ENCODE measurements at regions not wholly inside any gene's neighbourhood (a gene's known extent, or its start where the extent isn't known, plus 50 kb on each side); places are given as distances from the start of the nearest gene placed in this dataset.

DNA sequence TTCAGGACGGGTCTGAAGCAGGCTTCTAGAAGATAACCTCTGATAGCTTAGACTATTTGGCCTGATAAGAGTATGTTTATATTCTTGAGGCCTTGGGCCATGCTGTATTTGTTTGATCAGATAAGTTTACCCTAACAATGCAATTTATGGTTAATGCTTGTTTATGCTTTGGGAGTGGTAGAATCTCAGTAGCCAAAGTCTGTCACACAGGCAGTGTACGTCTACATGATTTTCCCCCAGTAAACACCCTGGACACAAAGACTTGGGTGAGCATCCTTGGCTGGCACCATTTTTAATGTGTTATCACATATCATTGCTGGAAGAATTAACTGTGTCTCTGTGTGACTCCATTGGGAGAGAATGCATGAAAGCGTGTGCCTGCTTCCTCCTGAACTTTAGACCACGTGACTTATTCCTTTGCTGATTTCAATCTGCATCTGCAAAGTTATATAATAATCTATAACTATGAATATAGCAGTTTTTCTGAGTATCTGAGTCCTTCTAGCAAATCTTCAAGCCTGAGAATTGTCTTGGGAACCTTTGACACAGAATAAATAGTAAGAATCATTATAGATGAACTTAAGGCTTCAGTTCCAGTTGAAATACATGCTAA, 172.4 kb downstream of the CASP12 start:
- Mint-ChIP-seq H3K4me1 (ENCODE audit: unreplicated experiment) (peaks cover 3% of the 10 kb centered on the region), H3K27me3 (ENCODE audit: unreplicated experiment) (no peaks in the 10 kb centered on the region), H3K36me3 (ENCODE audit: low read depth, unreplicated experiment) (no peaks in the 10 kb centered on the region), H3K9me3 (ENCODE audit: unreplicated experiment) (no peaks in the 10 kb centered on the region), H3K27ac (ENCODE audit: unreplicated experiment) (no peak overlapping the region), H3K4me3 (ENCODE audit: unreplicated experiment) (no peak overlapping the region)
- no peak for TF ChIP-seq CTCF (IDR thresholded peaks at IDR 0.05; ENCODE audit: unreplicated experiment)
- no peak for DNase-seq (ENCODE audit: low spot score)

DNA sequence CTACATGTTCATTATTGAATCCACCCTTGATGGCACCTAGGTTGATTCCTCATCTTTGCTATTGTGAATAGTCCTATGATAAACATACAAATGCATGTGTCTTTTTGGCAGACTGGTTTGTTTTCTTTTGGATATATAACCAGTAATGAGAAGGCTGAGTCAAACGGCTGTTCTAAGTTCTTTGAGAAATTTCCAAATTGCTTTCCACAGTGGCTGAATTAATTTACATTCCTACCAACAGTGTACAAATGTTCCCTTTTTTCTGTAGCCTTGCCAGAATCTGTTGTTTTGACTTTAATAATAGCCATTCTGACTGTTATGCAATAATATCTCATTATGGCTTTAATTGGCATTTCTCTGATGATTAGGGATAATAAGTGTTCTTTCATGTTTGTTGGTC, 184.9 kb downstream of the CASP12 start:
- no peak for DNase-seq (ENCODE audit: low spot score)
- H3K36me3 Mint-ChIP-seq (ENCODE audit: low read depth, unreplicated experiment): no peaks in the 10 kb centered on the region
- no peak overlapping the region for H3K4me3 Mint-ChIP-seq (ENCODE audit: unreplicated experiment)
- no peaks in the 10 kb centered on the region for H3K27me3 Mint-ChIP-seq (ENCODE audit: unreplicated experiment)
- H3K4me1 Mint-ChIP-seq (ENCODE audit: unreplicated experiment): peaks cover 10% of the 10 kb centered on the region
- no peak for TF ChIP-seq CTCF (IDR thresholded peaks at IDR 0.05; ENCODE audit: unreplicated experiment)
- no peaks in the 10 kb centered on the region for H3K9me3 Mint-ChIP-seq (ENCODE audit: unreplicated experiment)
- no peak overlapping the region for H3K27ac Mint-ChIP-seq (ENCODE audit: unreplicated experiment)

DNA sequence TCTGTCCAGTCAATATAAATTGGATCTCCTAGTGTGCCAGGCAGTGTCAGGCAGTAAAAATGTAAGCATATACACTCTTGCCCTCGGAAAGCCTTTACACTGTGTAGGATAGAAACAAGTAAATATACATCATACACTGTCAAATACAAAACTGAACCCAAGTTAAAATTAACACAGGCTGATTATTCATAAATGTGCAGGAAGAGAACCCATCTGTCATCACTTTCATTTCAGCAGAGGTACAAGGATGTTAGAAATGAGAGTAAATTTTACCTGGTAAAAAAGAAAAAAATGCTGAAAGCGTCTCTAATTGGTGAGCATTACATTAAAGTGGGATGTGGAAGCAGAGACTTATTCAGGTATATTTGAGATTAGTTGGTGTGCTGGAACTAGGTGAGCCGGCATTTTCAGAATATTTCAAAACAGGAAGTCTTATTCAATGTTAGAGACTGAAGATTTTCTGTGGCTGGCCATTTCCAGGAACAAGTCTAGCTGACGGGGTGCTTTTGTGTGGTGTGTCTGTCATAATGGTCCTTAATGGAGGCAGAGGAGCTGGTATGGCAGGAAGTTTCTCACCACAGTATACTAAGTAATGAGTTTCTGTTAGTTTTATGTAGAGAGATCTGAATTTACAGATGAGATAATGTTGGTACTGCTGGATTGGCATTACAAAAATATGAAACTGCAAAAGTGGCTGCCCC, 192.6 kb downstream of the CASP12 start:
- H3K27me3 Mint-ChIP-seq (ENCODE audit: unreplicated experiment): no peaks in the 10 kb centered on the region
- H3K9me3 Mint-ChIP-seq (ENCODE audit: unreplicated experiment): no peaks in the 10 kb centered on the region
- no peak overlapping the region for H3K4me3 Mint-ChIP-seq (ENCODE audit: unreplicated experiment)
- peak overlapping the region; percentile 82 for H3K27ac Mint-ChIP-seq (ENCODE audit: unreplicated experiment)
- no peaks in the 10 kb centered on the region for H3K36me3 Mint-ChIP-seq (ENCODE audit: low read depth, unreplicated experiment)
- peaks cover 39% of the 10 kb centered on the region for H3K4me1 Mint-ChIP-seq (ENCODE audit: unreplicated experiment)
- DNase-seq (ENCODE audit: low spot score): no peak
- no peak for TF ChIP-seq CTCF (IDR thresholded peaks at IDR 0.05; ENCODE audit: unreplicated experiment)

DNA sequence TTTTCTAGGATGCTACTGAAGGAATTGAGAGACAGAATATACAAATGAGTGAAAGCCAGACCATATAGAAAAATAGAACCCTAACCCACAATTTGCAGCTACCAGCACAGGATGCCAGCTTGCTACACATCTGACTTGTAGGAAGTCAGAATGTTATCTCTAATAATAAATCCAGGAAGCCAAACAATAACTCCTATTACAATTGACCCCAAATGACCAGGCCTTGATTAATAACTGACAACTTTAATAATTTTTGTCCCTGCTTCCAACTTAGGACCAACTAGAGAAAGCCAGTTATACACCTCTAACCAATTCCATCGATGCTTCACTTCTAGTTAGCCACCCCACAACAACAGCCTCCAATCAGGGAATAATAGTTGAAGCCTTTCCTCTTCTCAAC, 193.4 kb downstream of the CASP12 start:
- TF ChIP-seq CTCF (IDR thresholded peaks at IDR 0.05; ENCODE audit: unreplicated experiment): no peak
- no peaks in the 10 kb centered on the region for H3K9me3 Mint-ChIP-seq (ENCODE audit: unreplicated experiment)
- H3K36me3 Mint-ChIP-seq (ENCODE audit: low read depth, unreplicated experiment): no peaks in the 10 kb centered on the region
- H3K27ac Mint-ChIP-seq (ENCODE audit: unreplicated experiment): no peak overlapping the region
- H3K27me3 Mint-ChIP-seq (ENCODE audit: unreplicated experiment): no peaks in the 10 kb centered on the region
- H3K4me1 Mint-ChIP-seq (ENCODE audit: unreplicated experiment): peaks cover 38% of the 10 kb centered on the region
- DNase-seq (ENCODE audit: low spot score): no peak
- H3K4me3 Mint-ChIP-seq (ENCODE audit: unreplicated experiment): no peak overlapping the region

- Mint-ChIP-seq H3K4me3 (ENCODE audit: unreplicated experiment) (no peak overlapping the region), H3K4me1 (ENCODE audit: unreplicated experiment) (peaks cover 37% of the 10 kb centered on the region), H3K27ac (ENCODE audit: unreplicated experiment) (no peak overlapping the region), H3K9me3 (ENCODE audit: unreplicated experiment) (no peaks in the 10 kb centered on the region), H3K27me3 (ENCODE audit: unreplicated experiment) (no peaks in the 10 kb centered on the region), H3K36me3 (ENCODE audit: low read depth, unreplicated experiment) (no peaks in the 10 kb centered on the region)
- DNase-seq (ENCODE audit: low spot score): no peak
- no peak for TF ChIP-seq CTCF (IDR thresholded peaks at IDR 0.05; ENCODE audit: unreplicated experiment)
These were observed 194.0 kb downstream of the CASP12 start for GRCh38 chr11:104704146-104704830.
